A673 (cell line): ENCODE measurements at regions not wholly inside any gene's neighbourhood (a gene's known extent, or its start where the extent isn't known, plus 50 kb on each side); places are given as distances from the start of the nearest gene placed in this dataset.

ENCODE experiments used
- BruUV-seq: library from RNA; stranded (reverse); fragments of 400-500 nt; replicated peaks from 2 replicates; lab custom pipeline; 2021; lab: Mats Ljungman, UMichigan
- CTCF ChIA-PET: fragments of 300-600 bp; sonication (Branson Sonifier 250); formaldehyde crosslinking; loops from one replicate; lab custom pipeline; 2022; ENCODE audit warnings: antibody characterized with exemption; lab: Charles Lee
- POLR2A ChIA-PET: fragments of 300-600 bp; sonication (Branson Sonifier 250); formaldehyde crosslinking; loops from one replicate; lab custom pipeline; 2022; ENCODE audit warnings: antibody characterized with exemption; ENCODE audit not compliant: low non-redundant PET; lab: Charles Lee
- DNase-seq: peaks from one replicate; pipeline ENCODE4 v3.0.0-alpha.2; 2015; ENCODE audit warnings: low spot score
- H3K27ac ChIP-seq: fragments of 200-600 bp; sonication (generic); 2 replicates; pipeline ENCODE4 v1.5.1; 2016; ENCODE audit warnings: mixed run types, low read depth, mild to moderate bottlenecking, mixed read lengths, antibody characterized with exemption, low read length; ENCODE audit not compliant: poor library complexity, severe bottlenecking
- H3K27me3 ChIP-seq: fragments of 200-600 bp; sonication (generic); replicated peaks from 2 replicates; pipeline ENCODE4 v1.6.1; 2017; ENCODE audit warnings: mixed run types, low read depth, mild to moderate bottlenecking, mixed read lengths, antibody characterized with exemption, low read length; ENCODE audit not compliant: insufficient read depth, poor library complexity
- H3K36me3 ChIP-seq: fragments of 200-600 bp; sonication (generic); 2 replicates; pipeline ENCODE4 v1.6.1; 2016; ENCODE audit warnings: mixed run types, mild to moderate bottlenecking, mixed read lengths, antibody characterized with exemption, low read length; ENCODE audit not compliant: insufficient read depth, poor library complexity, severe bottlenecking
- H3K4me1 ChIP-seq: fragments of 200-600 bp; sonication (generic); 2 replicates; pipeline ENCODE4 v1.6.1; 2017; ENCODE audit warnings: mixed run types, mild to moderate bottlenecking, mixed read lengths, antibody characterized with exemption, low read length; ENCODE audit not compliant: insufficient read depth, poor library complexity, severe bottlenecking
- H3K4me3 ChIP-seq: fragments of 200-600 bp; sonication (generic); 2 replicates; pipeline ENCODE4 v1.5.1; 2016; ENCODE audit warnings: low read depth, mixed run types, mild to moderate bottlenecking, mixed read lengths, low read length; ENCODE audit not compliant: poor library complexity, severe bottlenecking
- H3K9me3 ChIP-seq: fragments of 200-600 bp; sonication (generic); 2 replicates; pipeline ENCODE4 v1.6.1; 2016; ENCODE audit warnings: mixed run types, low read depth, mild to moderate bottlenecking, mixed read lengths, antibody characterized with exemption, low read length; ENCODE audit not compliant: poor library complexity, severe bottlenecking
- CTCF ChIP-seq: fragments of 300-800, 200-600 bp; sonication (generic); conservative IDR thresholded peaks from 2 replicates; pipeline ENCODE4 v1.5.1; 2017; ENCODE audit warnings: low read depth, mild to moderate bottlenecking, antibody characterized with exemption, low read length, moderate library complexity, mixed read lengths
- EZH2 ChIP-seq: fragments of 200-600 bp; sonication (generic); IDR thresholded peaks from 2 replicates; pipeline ENCODE4 v1.6.1; 2017; ENCODE audit warnings: borderline replicate concordance, low read depth, mild to moderate bottlenecking, mixed read lengths, antibody characterized with exemption, low read length; ENCODE audit not compliant: poor library complexity, severe bottlenecking
- intact Hi-C: fragments of 100-400 bp; cut with micrococcal nuclease; formaldehyde crosslinking; loops from one replicate; pipeline ENCODE4 v1.10.0; 2022; ENCODE audit not compliant: unreplicated experiment

DNA sequence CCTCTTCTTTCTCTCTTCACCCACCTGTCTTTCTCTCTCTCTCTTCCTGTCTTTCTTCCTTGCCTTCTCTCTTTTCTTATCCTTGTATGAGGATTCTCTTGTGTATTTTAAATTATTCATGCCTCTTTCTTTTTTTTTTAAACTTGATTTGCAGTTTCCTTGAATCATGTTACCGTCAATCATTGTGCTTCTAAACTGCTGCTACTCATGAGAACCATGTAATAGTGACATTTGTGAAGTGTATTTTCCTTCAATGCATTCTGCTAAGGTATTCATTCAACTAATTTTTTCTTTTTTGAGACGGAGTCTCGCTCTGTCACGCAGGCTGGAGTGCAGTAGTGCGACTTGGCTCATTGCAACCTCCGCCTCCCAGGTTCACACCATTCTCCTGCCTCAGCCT lies 539.1 kb upstream of the BRINP3 start:
- no TSS peak for BruUV-seq
- ChIA-PET POLR2A (no interaction called here), CTCF (no interaction called here)
- Histone ChIP-seq H3K9me3 (no peaks in the 10 kb centered on the region), H3K36me3 (no peaks in the 10 kb centered on the region), H3K27me3 (no peaks in the 10 kb centered on the region), H3K27ac (no peak overlapping the region), H3K4me3 (no peak overlapping the region), H3K4me1 (no peaks in the 10 kb centered on the region)
- TF ChIP-seq EZH2: no peak
- TF ChIP-seq CTCF: no peak
- intact Hi-C loops: no loop called here
- no peak for DNase-seq

DNA sequence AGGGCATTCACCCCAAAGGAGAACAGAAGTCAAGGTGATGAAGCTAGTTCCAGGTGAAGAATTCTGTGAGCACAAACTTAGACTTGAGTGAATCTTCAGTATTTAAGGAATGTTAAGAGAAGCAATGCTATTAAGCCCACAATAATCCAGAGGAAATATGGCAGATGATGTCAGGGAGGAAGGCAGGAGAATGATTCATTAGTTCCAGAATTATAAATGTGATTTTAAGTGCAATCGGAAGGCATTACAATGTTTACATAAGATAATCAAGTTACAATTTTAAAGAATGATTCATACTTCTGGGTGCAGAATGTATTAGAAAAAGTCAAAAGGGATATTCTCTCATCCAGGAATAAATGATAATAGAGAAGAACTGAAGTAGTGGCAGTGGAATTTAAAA lies 545.2 kb upstream of the BRINP3 start:
- CTCF ChIA-PET: no interaction called here
- POLR2A ChIA-PET: no interaction called here
- H3K9me3 ChIP-seq: no peaks in the 10 kb centered on the region
- H3K4me3 ChIP-seq: no peak overlapping the region
- peak; percentile 73 for DNase-seq
- no peak overlapping the region for H3K27ac ChIP-seq
- TF ChIP-seq EZH2 (no peak), CTCF (no peak)
- BruUV-seq: no TSS peak
- H3K4me1 ChIP-seq: peaks cover 7% of the 10 kb centered on the region
- H3K27me3 ChIP-seq: no peaks in the 10 kb centered on the region
- intact Hi-C loops: no loop called here
- no peaks in the 10 kb centered on the region for H3K36me3 ChIP-seq

DNA sequence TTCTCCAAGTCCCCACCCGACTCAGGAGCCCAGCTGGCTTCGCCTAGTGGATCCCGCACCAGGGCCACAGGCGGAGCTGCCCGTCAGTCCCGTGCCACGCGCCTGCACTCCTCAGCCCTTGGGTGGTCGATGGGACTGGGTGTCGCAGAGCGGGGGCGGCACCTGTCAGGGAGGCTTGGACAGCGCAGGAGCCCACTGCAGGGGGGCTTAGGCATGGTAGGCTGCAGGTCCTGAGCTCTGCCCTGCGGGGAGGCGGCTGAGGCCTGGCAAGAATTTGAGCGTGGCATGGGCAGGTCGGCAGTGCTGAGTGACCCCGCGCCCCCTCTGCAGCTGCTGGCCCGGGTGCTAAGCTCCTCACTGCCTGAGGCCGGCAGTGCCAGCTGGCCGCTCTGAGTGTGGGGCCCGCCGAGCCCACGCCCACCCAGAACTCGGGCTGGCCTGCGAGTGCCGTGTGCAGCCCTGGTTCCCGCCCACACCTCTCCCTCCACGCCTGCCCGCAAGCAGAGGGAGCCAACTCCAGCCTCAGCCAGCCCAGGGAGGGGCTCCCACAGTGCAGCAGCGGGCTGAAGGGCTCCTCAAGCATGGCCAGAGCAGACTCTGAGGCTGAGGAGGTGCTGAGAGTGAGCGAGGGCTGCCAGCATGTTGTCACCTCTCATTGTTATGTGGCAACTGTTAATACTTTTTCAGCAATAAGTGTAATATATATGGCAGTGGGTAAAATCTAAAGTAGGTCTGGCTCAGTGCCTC lies 548.4 kb upstream of the BRINP3 start:
- H3K4me1 ChIP-seq: peaks cover 7% of the 10 kb centered on the region
- no peaks in the 10 kb centered on the region for H3K9me3 ChIP-seq
- no peak for DNase-seq
- no TSS peak for BruUV-seq
- intact Hi-C loops: no loop called here
- CTCF ChIA-PET: no interaction called here
- TF ChIP-seq CTCF (no peak), EZH2 (no peak)
- H3K27ac ChIP-seq: no peak overlapping the region
- POLR2A ChIA-PET: no interaction called here
- H3K27me3 ChIP-seq: no peaks in the 10 kb centered on the region
- no peak overlapping the region for H3K4me3 ChIP-seq
- H3K36me3 ChIP-seq: no peaks in the 10 kb centered on the region
